HCT116 (cell line): ENCODE measurements at regions not wholly inside any gene's neighbourhood (a gene's known extent, or its start where the extent isn't known, plus 50 kb on each side); places are given as distances from the start of the nearest gene placed in this dataset.

Experiments
- ATAC-seq: fragments of 200-7000 bp; cut with Tn5 transposase; 2 replicates; pipeline ENCODE4 v1.9.1; 2020; ENCODE audit warnings: mild to moderate bottlenecking, moderate library complexity
- BruUV-seq: library from RNA; stranded (reverse); fragments of 400-500 nt; replicated peaks from 2 replicates; lab custom pipeline; 2021; lab: Mats Ljungman, UMichigan
- CTCF ChIA-PET: fragments of 300-600 bp; sonication (Branson Sonifier 250); formaldehyde crosslinking; loops from one replicate; lab custom pipeline; 2021; ENCODE audit warnings: antibody characterized with exemption; lab: Charles Lee
- POLR2A ChIA-PET: fragments of 300-600, 350-600 bp; sonication (Branson Sonifier 250); formaldehyde crosslinking; loops from one replicate; lab custom pipeline; 2021; ENCODE audit warnings: antibody characterized with exemption; lab: Charles Lee
- RAD21 ChIA-PET, 2 experiments: fragments of 300-600 bp; sonication (Branson Sonifier 250); formaldehyde crosslinking; loops; one replicate each; lab custom pipeline; 2023; ENCODE audit warnings: low total read pairs in 2 of 2; ENCODE audit not compliant: uncharacterized antibody in 2 of 2, unreplicated experiment in 2 of 2, low non-redundant PET in 1 of 2; lab: Charles Lee
- DNase-seq: peaks from one replicate; pipeline ENCODE4 v3.0.0-alpha.2; 2010; ENCODE audit warnings: low read depth, low spot score
- H2AFZ ChIP-seq: fragments of 200-600 bp; shearing (Covaris generic), sonication (generic); 2 replicates; pipeline ENCODE4 v1.6.1; 2017; ENCODE audit warnings: low read depth, mixed run types, mixed read lengths, antibody characterized with exemption, low read length; ENCODE audit not compliant: poor library complexity, severe bottlenecking
- H3K27ac ChIP-seq: 2 replicates; pipeline ENCODE4 v1.5.1; 2012; ENCODE audit warnings: low read depth, low read length
- H3K27me3 ChIP-seq: fragments of 200-600 bp; sonication (generic); 2 replicates; pipeline ENCODE4 v1.6.1; 2016; ENCODE audit warnings: mixed run types, low read length, mixed read lengths; ENCODE audit not compliant: insufficient read depth
- H3K36me3 ChIP-seq, 2 experiments: fragments of 200-500 bp in 1 of 2; fragments of 200-600 bp in 1 of 2; sonication (Bioruptor generic) in 1 of 2; sonication (generic) in 1 of 2; 2 replicates each; pipeline versions ENCODE4 v1.5.1 to v1.6.1; 2014 to 2016; ENCODE audit warnings: low read length in 2 of 2, inconsistent platforms in 1 of 2, mixed read lengths in 1 of 2, mixed run types in 1 of 2; ENCODE audit not compliant: insufficient read depth in 2 of 2, control insufficient read depth in 1 of 2
- H3K4me1 ChIP-seq, 2 experiments: fragments of 200-600 bp in 1 of 2; sonication (generic) in 1 of 2; 2 replicates each; pipeline versions ENCODE4 v1.5.1 to v1.6.1; 2012 to 2017; ENCODE audit warnings: low read length in 2 of 2, inconsistent platforms in 1 of 2, mild to moderate bottlenecking in 1 of 2, mixed read lengths in 1 of 2, mixed run types in 1 of 2, moderate library complexity in 1 of 2; ENCODE audit not compliant: insufficient read depth in 2 of 2, control insufficient read depth in 1 of 2
- H3K4me2 ChIP-seq: fragments of 200-600 bp; sonication (generic); 2 replicates; pipeline ENCODE4 v1.6.1; 2017; ENCODE audit warnings: mixed run types, low read length, mixed read lengths
- H3K4me3 ChIP-seq, 2 experiments: fragments of 200-600 bp in 1 of 2; sonication (generic) in 1 of 2; replicated peaks in 1 of 2; 2 replicates each; pipeline ENCODE4 v1.5.1; 2011 to 2016; ENCODE audit warnings: low read length in 2 of 2, control low read depth in 1 of 2, low read depth in 1 of 2, mild to moderate bottlenecking in 1 of 2, mixed read lengths in 1 of 2, mixed run types in 1 of 2
- H3K79me2 ChIP-seq: fragments of 200-600 bp; sonication (generic); 2 replicates; pipeline ENCODE4 v1.6.1; 2017; ENCODE audit warnings: mild to moderate bottlenecking, mixed run types, low read length, moderate library complexity, mixed read lengths; ENCODE audit not compliant: insufficient read depth
- H3K9ac ChIP-seq: fragments of 200-600 bp; sonication (generic); 2 replicates; pipeline ENCODE4 v1.6.1; 2016; ENCODE audit warnings: low read length, mixed read lengths
- H3K9me2 ChIP-seq: fragments of 200-600 bp; sonication (generic), shearing (Covaris generic); 2 replicates; pipeline ENCODE4 v1.6.1; 2017; ENCODE audit warnings: mixed run types, mild to moderate bottlenecking, moderate library complexity; ENCODE audit not compliant: insufficient read depth
- H3K9me3 ChIP-seq, 2 experiments: fragments of 200-500 bp in 1 of 2; fragments of 200-600 bp in 1 of 2; sonication (Bioruptor generic) in 1 of 2; sonication (generic) in 1 of 2; 2 replicates each; pipeline ENCODE4 v1.6.1; 2014 to 2017; ENCODE audit warnings: low read length in 2 of 2, mixed read lengths in 2 of 2, inconsistent platforms in 1 of 2, low read depth in 1 of 2, mild to moderate bottlenecking in 1 of 2, mixed run types in 1 of 2, moderate library complexity in 1 of 2; ENCODE audit not compliant: control insufficient read depth in 1 of 2, insufficient read depth in 1 of 2
- H4K20me1 ChIP-seq: fragments of 200-600 bp; sonication (generic), shearing (Covaris generic); 2 replicates; pipeline ENCODE4 v1.6.1; 2017; ENCODE audit warnings: mixed run types, mild to moderate bottlenecking, moderate library complexity; ENCODE audit not compliant: insufficient read depth
- CEBPB ChIP-seq: IDR thresholded peaks from 2 replicates; pipeline ENCODE4 v1.6.1; 2012; ENCODE audit warnings: low read depth
- ELF1 ChIP-seq: IDR thresholded peaks from 2 replicates; pipeline ENCODE4 v1.6.1; 2012; ENCODE audit warnings: low read depth, borderline replicate concordance
- EZH2 ChIP-seq: fragments of 200-600 bp; sonication (generic); IDR thresholded peaks from 2 replicates; pipeline ENCODE4 v1.6.1; 2017; ENCODE audit warnings: antibody characterized with exemption, mixed run types
- JUND ChIP-seq: IDR thresholded peaks from 2 replicates; pipeline ENCODE4 v1.6.1; 2012
- POLR2A ChIP-seq: IDR thresholded peaks from 2 replicates; pipeline ENCODE4 v1.7.0; 2011; ENCODE audit warnings: borderline replicate concordance; ENCODE audit not compliant: insufficient read depth, insufficient read length; ENCODE audit errors: extremely low read depth
- SRF ChIP-seq: IDR thresholded peaks from 2 replicates; pipeline ENCODE4 v1.6.1; 2012; ENCODE audit warnings: low read depth
- intact Hi-C: fragments of 100-400 bp; cut with micrococcal nuclease; formaldehyde crosslinking; loops from 2 replicates; pipeline ENCODE4 v1.10.0; 2022
- TF ChIP-seq, protein P1 (sequence below): IDR thresholded peaks from 2 replicates; pipeline ENCODE4 v1.6.1; 2012; ENCODE audit warnings: low read depth
- TF ChIP-seq, protein P2 (sequence below), 3 experiments: fragments of 200-600 bp in 1 of 3; sonication (generic) in 1 of 3; IDR thresholded peaks in 2 of 3; conservative IDR thresholded peaks in 1 of 3; 2 replicates each; pipeline ENCODE4 v1.5.1; 2012 to 2017; ENCODE audit warnings: low read depth in 2 of 3, low read length in 2 of 3, antibody characterized with exemption in 1 of 3, borderline replicate concordance in 1 of 3, control low read depth in 1 of 3, mild to moderate bottlenecking in 1 of 3, mixed read lengths in 1 of 3, mixed run types in 1 of 3, moderate library complexity in 1 of 3; ENCODE audit not compliant: insufficient read depth in 1 of 3

DNA sequence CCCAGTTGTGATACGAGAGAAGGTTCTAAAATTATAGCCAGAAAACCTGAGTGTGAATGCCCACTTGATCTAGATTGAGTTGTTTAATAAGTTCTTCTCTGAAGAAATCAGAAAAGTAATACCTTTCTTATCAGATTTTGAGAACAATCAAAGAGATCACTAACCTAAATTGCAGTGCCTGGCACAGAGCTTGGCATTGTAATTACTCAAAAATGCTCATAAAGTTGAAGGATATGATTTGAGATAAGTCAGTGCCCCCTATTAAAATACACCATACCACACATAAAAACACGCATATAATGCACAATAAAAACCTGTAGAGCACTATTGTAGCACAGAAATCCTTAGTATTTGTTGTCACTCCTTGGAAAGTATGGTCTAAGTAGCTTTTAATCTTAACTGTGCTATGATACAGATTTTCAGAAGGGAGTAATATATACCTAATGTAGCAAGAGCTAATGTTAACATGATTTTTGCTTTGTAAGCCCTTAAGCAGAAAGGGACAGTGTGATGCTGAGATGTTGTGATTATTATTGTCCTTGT lies 257.5 kb upstream of the CDH18 start:
- Histone ChIP-seq H3K9me3 (peaks cover 16 to 20% of the 10 kb centered on the region in 2 experiments; a peak in 2 of 4 replicates), H3K4me3 (no peak overlapping the region), H3K9ac (no peak overlapping the region), H3K4me1 (no peaks in the 10 kb centered on the region), H3K36me3 (no peaks in the 10 kb centered on the region; a peak in 1 of 4 replicates), H3K27ac (no peak overlapping the region), H4K20me1 (no peaks in the 10 kb centered on the region), H2AFZ (no peak overlapping the region), H3K9me2 (no peaks in the 10 kb centered on the region), H3K27me3 (no peaks in the 10 kb centered on the region), H3K4me2 (no peak overlapping the region)
- RAD21 ChIA-PET: no interaction called here
- CTCF ChIA-PET: no interaction called here
- ATAC-seq (no peak), DNase-seq (no peak)
- intact Hi-C loops: no loop called here
- no TSS peak for BruUV-seq
- POLR2A ChIA-PET: no interaction called here
- no peak for TF ChIP-seq CEBPB
- TF ChIP-seq SRF: no peak
- TF ChIP-seq EZH2: no peak
- TF ChIP-seq, all 23 proteins: peak for 0
- no peaks in the 10 kb centered on the region for H3K79me2 ChIP-seq

DNA sequence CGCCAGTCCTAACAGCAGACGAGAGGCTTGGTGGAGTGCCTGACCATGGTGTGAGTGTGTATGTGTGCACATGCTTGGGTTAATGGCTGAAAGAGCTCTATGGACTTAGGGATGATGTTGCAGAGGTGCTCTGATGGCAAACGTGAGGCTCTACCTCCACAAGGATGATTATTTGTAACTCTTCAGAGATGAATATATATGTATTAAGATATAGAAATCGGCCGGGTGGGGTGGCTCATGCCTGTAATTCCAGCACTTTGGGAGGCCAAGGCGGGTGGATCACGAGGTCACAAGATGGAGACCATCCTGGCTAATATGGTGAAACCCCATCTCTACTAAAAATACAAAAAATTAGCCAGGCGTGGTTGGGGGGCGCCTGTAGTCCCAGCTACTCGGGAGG lies 253.4 kb upstream of the CDH18 start:
- Histone ChIP-seq H3K36me3 (no peaks in the 10 kb centered on the region), H2AFZ (no peak overlapping the region), H3K9ac (no peak overlapping the region), H3K4me1 (no peaks in the 10 kb centered on the region), H3K79me2 (no peaks in the 10 kb centered on the region), H3K9me3 (peaks cover 12 to 17% of the 10 kb centered on the region in 2 experiments; a peak in 2 of 4 replicates), H3K4me3 (no peak overlapping the region), H3K4me2 (no peak overlapping the region), H4K20me1 (no peaks in the 10 kb centered on the region), H3K9me2 (no peaks in the 10 kb centered on the region), H3K27ac (no peak overlapping the region), H3K27me3 (no peaks in the 10 kb centered on the region)
- ATAC-seq: no peak
- RAD21 ChIA-PET: no interaction called here
- intact Hi-C loops: no loop called here
- no peak for DNase-seq
- POLR2A ChIA-PET: no interaction called here
- BruUV-seq: no TSS peak
- TF ChIP-seq, protein P1, sequence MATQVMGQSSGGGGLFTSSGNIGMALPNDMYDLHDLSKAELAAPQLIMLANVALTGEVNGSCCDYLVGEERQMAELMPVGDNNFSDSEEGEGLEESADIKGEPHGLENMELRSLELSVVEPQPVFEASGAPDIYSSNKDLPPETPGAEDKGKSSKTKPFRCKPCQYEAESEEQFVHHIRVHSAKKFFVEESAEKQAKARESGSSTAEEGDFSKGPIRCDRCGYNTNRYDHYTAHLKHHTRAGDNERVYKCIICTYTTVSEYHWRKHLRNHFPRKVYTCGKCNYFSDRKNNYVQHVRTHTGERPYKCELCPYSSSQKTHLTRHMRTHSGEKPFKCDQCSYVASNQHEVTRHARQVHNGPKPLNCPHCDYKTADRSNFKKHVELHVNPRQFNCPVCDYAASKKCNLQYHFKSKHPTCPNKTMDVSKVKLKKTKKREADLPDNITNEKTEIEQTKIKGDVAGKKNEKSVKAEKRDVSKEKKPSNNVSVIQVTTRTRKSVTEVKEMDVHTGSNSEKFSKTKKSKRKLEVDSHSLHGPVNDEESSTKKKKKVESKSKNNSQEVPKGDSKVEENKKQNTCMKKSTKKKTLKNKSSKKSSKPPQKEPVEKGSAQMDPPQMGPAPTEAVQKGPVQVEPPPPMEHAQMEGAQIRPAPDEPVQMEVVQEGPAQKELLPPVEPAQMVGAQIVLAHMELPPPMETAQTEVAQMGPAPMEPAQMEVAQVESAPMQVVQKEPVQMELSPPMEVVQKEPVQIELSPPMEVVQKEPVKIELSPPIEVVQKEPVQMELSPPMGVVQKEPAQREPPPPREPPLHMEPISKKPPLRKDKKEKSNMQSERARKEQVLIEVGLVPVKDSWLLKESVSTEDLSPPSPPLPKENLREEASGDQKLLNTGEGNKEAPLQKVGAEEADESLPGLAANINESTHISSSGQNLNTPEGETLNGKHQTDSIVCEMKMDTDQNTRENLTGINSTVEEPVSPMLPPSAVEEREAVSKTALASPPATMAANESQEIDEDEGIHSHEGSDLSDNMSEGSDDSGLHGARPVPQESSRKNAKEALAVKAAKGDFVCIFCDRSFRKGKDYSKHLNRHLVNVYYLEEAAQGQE: no peak
- TF ChIP-seq, protein P2, sequence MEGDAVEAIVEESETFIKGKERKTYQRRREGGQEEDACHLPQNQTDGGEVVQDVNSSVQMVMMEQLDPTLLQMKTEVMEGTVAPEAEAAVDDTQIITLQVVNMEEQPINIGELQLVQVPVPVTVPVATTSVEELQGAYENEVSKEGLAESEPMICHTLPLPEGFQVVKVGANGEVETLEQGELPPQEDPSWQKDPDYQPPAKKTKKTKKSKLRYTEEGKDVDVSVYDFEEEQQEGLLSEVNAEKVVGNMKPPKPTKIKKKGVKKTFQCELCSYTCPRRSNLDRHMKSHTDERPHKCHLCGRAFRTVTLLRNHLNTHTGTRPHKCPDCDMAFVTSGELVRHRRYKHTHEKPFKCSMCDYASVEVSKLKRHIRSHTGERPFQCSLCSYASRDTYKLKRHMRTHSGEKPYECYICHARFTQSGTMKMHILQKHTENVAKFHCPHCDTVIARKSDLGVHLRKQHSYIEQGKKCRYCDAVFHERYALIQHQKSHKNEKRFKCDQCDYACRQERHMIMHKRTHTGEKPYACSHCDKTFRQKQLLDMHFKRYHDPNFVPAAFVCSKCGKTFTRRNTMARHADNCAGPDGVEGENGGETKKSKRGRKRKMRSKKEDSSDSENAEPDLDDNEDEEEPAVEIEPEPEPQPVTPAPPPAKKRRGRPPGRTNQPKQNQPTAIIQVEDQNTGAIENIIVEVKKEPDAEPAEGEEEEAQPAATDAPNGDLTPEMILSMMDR (IDR thresholded peaks at IDR 0.05 in 2 of 3, conservative IDR thresholded peaks at IDR 0.05 in 1 of 3; ENCODE audit: borderline replicate concordance in 1 of 3, insufficient read depth in 1 of 3, low read depth in 2 of 3, low read length in 2 of 3): no peak
- TF ChIP-seq ELF1: no peak
- no peak for TF ChIP-seq JUND
- no peak for TF ChIP-seq POLR2A
- CTCF ChIA-PET: no interaction called here
